ENCODE measurements at regions not wholly inside any gene's neighbourhood (a gene's known extent, or its start where the extent isn't known, plus 50 kb on each side); places are given as distances from the start of the nearest gene placed in this dataset.

GRCh38 chr16:56097306-56097705 lies 94.0 kb upstream of the GNAO1 start:
- TF ChIP-seq EGR1 (IDR thresholded peaks at IDR 0.05) = no peak
- no peak for TF ChIP-seq CREB1 (IDR thresholded peaks at IDR 0.05; ENCODE audit: low read depth)
- no peak for TF ChIP-seq TEAD4 (IDR thresholded peaks at IDR 0.05)

DNA sequence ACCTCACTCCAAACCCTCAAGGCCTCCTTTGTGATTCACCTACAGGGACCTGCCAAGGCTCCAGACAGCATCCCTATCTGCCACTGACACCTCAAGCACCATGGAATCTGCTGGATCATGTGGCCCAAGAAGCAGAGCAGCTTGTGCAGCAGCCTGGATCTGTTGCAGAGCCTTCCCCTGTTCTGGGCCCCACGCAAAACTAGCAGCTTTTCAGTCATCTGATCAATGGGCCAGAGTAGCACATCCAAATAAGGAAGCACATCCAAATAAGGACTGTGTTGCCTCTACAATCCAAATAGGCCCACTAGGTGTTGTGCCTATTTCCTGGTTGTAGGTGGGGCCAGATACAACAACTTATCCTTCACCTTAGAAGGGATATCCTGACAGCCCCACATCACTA lies 97.1 kb upstream of the GNAO1 start:
- TF ChIP-seq, protein P1, sequence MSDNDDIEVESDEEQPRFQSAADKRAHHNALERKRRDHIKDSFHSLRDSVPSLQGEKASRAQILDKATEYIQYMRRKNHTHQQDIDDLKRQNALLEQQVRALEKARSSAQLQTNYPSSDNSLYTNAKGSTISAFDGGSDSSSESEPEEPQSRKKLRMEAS (IDR thresholded peaks at IDR 0.05) = no peak
- TF ChIP-seq YY1 (IDR thresholded peaks at IDR 0.05; ENCODE audit: low read depth) = no peak
- TF ChIP-seq EP300 (IDR thresholded peaks at IDR 0.05; ENCODE audit: borderline replicate concordance) = no peak
- no peak for TF ChIP-seq CREB1 (IDR thresholded peaks at IDR 0.05; ENCODE audit: low read depth)
- TF ChIP-seq EGR1 (IDR thresholded peaks at IDR 0.05) = no peak
- no peak for TF ChIP-seq TCF12 (IDR thresholded peaks at IDR 0.05; ENCODE audit: low read depth)
- TF ChIP-seq, protein P2, sequence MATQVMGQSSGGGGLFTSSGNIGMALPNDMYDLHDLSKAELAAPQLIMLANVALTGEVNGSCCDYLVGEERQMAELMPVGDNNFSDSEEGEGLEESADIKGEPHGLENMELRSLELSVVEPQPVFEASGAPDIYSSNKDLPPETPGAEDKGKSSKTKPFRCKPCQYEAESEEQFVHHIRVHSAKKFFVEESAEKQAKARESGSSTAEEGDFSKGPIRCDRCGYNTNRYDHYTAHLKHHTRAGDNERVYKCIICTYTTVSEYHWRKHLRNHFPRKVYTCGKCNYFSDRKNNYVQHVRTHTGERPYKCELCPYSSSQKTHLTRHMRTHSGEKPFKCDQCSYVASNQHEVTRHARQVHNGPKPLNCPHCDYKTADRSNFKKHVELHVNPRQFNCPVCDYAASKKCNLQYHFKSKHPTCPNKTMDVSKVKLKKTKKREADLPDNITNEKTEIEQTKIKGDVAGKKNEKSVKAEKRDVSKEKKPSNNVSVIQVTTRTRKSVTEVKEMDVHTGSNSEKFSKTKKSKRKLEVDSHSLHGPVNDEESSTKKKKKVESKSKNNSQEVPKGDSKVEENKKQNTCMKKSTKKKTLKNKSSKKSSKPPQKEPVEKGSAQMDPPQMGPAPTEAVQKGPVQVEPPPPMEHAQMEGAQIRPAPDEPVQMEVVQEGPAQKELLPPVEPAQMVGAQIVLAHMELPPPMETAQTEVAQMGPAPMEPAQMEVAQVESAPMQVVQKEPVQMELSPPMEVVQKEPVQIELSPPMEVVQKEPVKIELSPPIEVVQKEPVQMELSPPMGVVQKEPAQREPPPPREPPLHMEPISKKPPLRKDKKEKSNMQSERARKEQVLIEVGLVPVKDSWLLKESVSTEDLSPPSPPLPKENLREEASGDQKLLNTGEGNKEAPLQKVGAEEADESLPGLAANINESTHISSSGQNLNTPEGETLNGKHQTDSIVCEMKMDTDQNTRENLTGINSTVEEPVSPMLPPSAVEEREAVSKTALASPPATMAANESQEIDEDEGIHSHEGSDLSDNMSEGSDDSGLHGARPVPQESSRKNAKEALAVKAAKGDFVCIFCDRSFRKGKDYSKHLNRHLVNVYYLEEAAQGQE (IDR thresholded peaks at IDR 0.05; ENCODE audit: low read depth) = no peak
- TF ChIP-seq FOXM1 (IDR thresholded peaks at IDR 0.05; ENCODE audit: borderline replicate concordance, low read depth) = no peak
- TF ChIP-seq TEAD4 (IDR thresholded peaks at IDR 0.05) = no peak
- TF ChIP-seq TAF1 (IDR thresholded peaks at IDR 0.05; ENCODE audit: low read depth) = no peak
- TF ChIP-seq ZBTB7A (IDR thresholded peaks at IDR 0.05; ENCODE audit: low read depth) = no peak
- TF ChIP-seq CEBPB (IDR thresholded peaks at IDR 0.05) = no peak
- TF ChIP-seq NFIC (IDR thresholded peaks at IDR 0.05) = no peak
- no peak for TF ChIP-seq RAD21 (IDR thresholded peaks at IDR 0.05; ENCODE audit: low read depth)
- TF ChIP-seq, protein P3, sequence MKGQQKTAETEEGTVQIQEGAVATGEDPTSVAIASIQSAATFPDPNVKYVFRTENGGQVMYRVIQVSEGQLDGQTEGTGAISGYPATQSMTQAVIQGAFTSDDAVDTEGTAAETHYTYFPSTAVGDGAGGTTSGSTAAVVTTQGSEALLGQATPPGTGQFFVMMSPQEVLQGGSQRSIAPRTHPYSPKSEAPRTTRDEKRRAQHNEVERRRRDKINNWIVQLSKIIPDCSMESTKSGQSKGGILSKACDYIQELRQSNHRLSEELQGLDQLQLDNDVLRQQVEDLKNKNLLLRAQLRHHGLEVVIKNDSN (IDR thresholded peaks at IDR 0.05) = no peak

- TF ChIP-seq, protein P3 (IDR thresholded peaks at IDR 0.05) = no peak
- no peak for TF ChIP-seq ZBTB7A (IDR thresholded peaks at IDR 0.05; ENCODE audit: low read depth)
- TF ChIP-seq CEBPB (IDR thresholded peaks at IDR 0.05) = no peak
- TF ChIP-seq, protein P2 (IDR thresholded peaks at IDR 0.05; ENCODE audit: low read depth) = no peak
- TF ChIP-seq FOXM1 (IDR thresholded peaks at IDR 0.05; ENCODE audit: borderline replicate concordance, low read depth) = no peak
- TF ChIP-seq TCF12 (IDR thresholded peaks at IDR 0.05; ENCODE audit: low read depth) = no peak
- no peak for TF ChIP-seq CREB1 (IDR thresholded peaks at IDR 0.05; ENCODE audit: low read depth)
- no peak for TF ChIP-seq EP300 (IDR thresholded peaks at IDR 0.05; ENCODE audit: borderline replicate concordance)
- no peak for TF ChIP-seq TEAD4 (IDR thresholded peaks at IDR 0.05)
- no peak for TF ChIP-seq RAD21 (IDR thresholded peaks at IDR 0.05; ENCODE audit: low read depth)
- no peak for TF ChIP-seq EGR1 (IDR thresholded peaks at IDR 0.05)
- TF ChIP-seq, protein P1 (IDR thresholded peaks at IDR 0.05) = no peak
- no peak for TF ChIP-seq NFIC (IDR thresholded peaks at IDR 0.05)
- no peak for TF ChIP-seq TAF1 (IDR thresholded peaks at IDR 0.05; ENCODE audit: low read depth)
- TF ChIP-seq YY1 (IDR thresholded peaks at IDR 0.05; ENCODE audit: low read depth) = no peak
These were observed 98.2 kb upstream of the GNAO1 start for GRCh38 chr16:56093055-56093454.

- TF ChIP-seq NFIC (IDR thresholded peaks at IDR 0.05) = no peak
- no peak for TF ChIP-seq CREB1 (IDR thresholded peaks at IDR 0.05; ENCODE audit: low read depth)
- no peak for TF ChIP-seq CEBPB (IDR thresholded peaks at IDR 0.05)
- TF ChIP-seq, protein P1 (IDR thresholded peaks at IDR 0.05) = no peak
- TF ChIP-seq TEAD4 (IDR thresholded peaks at IDR 0.05) = no peak
- TF ChIP-seq EP300 (IDR thresholded peaks at IDR 0.05; ENCODE audit: borderline replicate concordance) = no peak
- TF ChIP-seq TCF12 (IDR thresholded peaks at IDR 0.05; ENCODE audit: low read depth) = no peak
- TF ChIP-seq YY1 (IDR thresholded peaks at IDR 0.05; ENCODE audit: low read depth) = no peak
These were observed 101.2 kb upstream of the GNAO1 start for GRCh38 chr16:56090076-56090475.

DNA sequence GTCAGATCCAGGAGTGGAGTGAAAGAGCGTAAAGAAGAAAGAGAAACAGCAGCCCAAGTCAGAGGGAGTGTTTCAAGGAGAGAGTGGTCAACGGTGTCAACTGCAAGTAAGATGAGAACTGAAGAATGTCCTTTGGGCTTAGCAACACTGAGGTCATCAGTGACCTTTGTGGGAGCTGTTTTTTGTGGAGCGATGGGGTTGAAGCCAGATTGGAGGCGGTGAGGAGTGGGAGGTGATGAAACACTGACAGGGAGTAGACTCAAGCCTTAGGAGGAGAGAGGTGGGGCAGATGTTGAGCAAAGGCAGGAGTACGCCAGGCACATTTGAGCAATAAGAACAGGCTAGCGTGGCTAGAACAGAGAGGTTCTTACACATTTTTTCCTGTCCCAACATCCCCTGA lies 103.7 kb upstream of the GNAO1 start:
- TF ChIP-seq CREB1 (IDR thresholded peaks at IDR 0.05; ENCODE audit: low read depth) = no peak
- no peak for TF ChIP-seq ZBTB7A (IDR thresholded peaks at IDR 0.05; ENCODE audit: low read depth)
- TF ChIP-seq TEAD4 (IDR thresholded peaks at IDR 0.05) = no peak
- no peak for TF ChIP-seq EGR1 (IDR thresholded peaks at IDR 0.05)
- no peak for TF ChIP-seq NFIC (IDR thresholded peaks at IDR 0.05)
- TF ChIP-seq TCF12 (IDR thresholded peaks at IDR 0.05; ENCODE audit: low read depth) = no peak
- TF ChIP-seq, protein P1 (IDR thresholded peaks at IDR 0.05) = no peak
- no peak for TF ChIP-seq EP300 (IDR thresholded peaks at IDR 0.05; ENCODE audit: borderline replicate concordance)
- TF ChIP-seq TAF1 (IDR thresholded peaks at IDR 0.05; ENCODE audit: low read depth) = no peak
- no peak for TF ChIP-seq RAD21 (IDR thresholded peaks at IDR 0.05; ENCODE audit: low read depth)
- TF ChIP-seq, protein P2 (IDR thresholded peaks at IDR 0.05; ENCODE audit: low read depth) = no peak
- TF ChIP-seq FOXM1 (IDR thresholded peaks at IDR 0.05; ENCODE audit: borderline replicate concordance, low read depth) = no peak
- TF ChIP-seq YY1 (IDR thresholded peaks at IDR 0.05; ENCODE audit: low read depth) = no peak

Data from Ishikawa (cell line).